ENCODE measurements at regions not wholly inside any gene's neighbourhood (a gene's known extent, or its start where the extent isn't known, plus 50 kb on each side); places are given as distances from the start of the nearest gene placed in this dataset.

DNA sequence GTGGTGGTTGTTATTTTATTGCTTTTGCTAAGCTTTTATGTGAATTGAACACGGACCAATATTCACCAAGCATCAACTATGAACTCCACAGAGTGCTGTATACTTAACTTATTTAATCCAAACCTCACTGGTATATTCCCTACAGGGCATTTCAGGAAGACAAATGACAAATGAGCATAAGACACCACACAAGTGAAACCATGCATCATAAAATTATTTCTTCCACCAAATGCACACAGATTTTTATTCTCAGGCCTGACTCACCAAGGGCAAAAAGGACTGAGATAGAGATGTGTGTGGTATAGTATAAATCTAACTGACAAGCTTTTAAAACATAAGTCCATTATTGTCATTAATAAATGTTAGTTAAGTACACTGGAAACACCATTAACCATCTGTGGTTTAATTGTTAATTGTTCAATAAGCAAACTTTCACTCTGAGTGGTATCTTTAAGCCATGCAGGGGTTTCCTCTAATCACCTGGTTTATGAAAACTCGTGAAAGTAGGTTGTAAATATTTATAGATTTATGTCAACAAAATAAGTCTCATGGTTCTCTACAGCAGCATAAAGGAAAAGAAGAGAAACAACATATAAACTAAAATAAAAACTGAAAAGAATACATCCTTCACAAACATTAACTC is 77.6 kb upstream of the CRIM1 start:
- H3K4me1 Mint-ChIP-seq = 0 out of 2 replicates have a peak, but pooled peaks cover 2% of the 10 kb centered on the region
- H3K9me3 Mint-ChIP-seq = peaks cover 78% of the 10 kb centered on the region; the same call in 1 of the 2 replicates
- no peak overlapping the region for H3K4me3 Mint-ChIP-seq
- TF ChIP-seq MYBL2 (CRISPR knock-in tag; IDR thresholded peaks at IDR 0.05) (no peak), ZNF416 (CRISPR knock-in tag; IDR thresholded peaks at IDR 0.05) (no peak), OVOL2 (CRISPR knock-in tag; IDR thresholded peaks at IDR 0.05; ENCODE audit: borderline replicate concordance) (no peak), EMX1 (CRISPR knock-in tag; IDR thresholded peaks at IDR 0.05) (no peak), ETV6 (CRISPR knock-in tag; IDR thresholded peaks at IDR 0.05) (no peak), ZNF425 (CRISPR knock-in tag; conservative IDR thresholded peaks at IDR 0.05) (no peak), TEAD4 (CRISPR knock-in tag; IDR thresholded peaks at IDR 0.05) (no peak), ELF4 (CRISPR knock-in tag; IDR thresholded peaks at IDR 0.05; ENCODE audit: low read depth) (no peak), MAX (CRISPR knock-in tag; IDR thresholded peaks at IDR 0.05) (no peak), ZNF317 (CRISPR knock-in tag; IDR thresholded peaks at IDR 0.05; ENCODE audit: borderline replicate concordance, low read depth) (no peak), E2F1 (CRISPR knock-in tag; IDR thresholded peaks at IDR 0.05) (no peak), E2F4 (CRISPR knock-in tag; IDR thresholded peaks at IDR 0.05; ENCODE audit: borderline replicate concordance, low read depth) (no peak), MXD4 (CRISPR knock-in tag; IDR thresholded peaks at IDR 0.05; ENCODE audit: borderline replicate concordance) (no peak), TP53 (CRISPR knock-in tag; IDR thresholded peaks at IDR 0.05) (no peak), HMGA2 (CRISPR knock-in tag; IDR thresholded peaks at IDR 0.05) (no peak), ESRRA (CRISPR knock-in tag; IDR thresholded peaks at IDR 0.05; ENCODE audit: borderline replicate concordance) (no peak)
- TF ChIP-seq, protein P1, sequence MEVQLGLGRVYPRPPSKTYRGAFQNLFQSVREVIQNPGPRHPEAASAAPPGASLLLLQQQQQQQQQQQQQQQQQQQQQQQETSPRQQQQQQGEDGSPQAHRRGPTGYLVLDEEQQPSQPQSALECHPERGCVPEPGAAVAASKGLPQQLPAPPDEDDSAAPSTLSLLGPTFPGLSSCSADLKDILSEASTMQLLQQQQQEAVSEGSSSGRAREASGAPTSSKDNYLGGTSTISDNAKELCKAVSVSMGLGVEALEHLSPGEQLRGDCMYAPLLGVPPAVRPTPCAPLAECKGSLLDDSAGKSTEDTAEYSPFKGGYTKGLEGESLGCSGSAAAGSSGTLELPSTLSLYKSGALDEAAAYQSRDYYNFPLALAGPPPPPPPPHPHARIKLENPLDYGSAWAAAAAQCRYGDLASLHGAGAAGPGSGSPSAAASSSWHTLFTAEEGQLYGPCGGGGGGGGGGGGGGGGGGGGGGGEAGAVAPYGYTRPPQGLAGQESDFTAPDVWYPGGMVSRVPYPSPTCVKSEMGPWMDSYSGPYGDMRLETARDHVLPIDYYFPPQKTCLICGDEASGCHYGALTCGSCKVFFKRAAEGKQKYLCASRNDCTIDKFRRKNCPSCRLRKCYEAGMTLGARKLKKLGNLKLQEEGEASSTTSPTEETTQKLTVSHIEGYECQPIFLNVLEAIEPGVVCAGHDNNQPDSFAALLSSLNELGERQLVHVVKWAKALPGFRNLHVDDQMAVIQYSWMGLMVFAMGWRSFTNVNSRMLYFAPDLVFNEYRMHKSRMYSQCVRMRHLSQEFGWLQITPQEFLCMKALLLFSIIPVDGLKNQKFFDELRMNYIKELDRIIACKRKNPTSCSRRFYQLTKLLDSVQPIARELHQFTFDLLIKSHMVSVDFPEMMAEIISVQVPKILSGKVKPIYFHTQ (CRISPR knock-in tag; IDR thresholded peaks at IDR 0.05) = no peak
- H3K36me3 Mint-ChIP-seq = peaks cover 10% of the 10 kb centered on the region
- no peak for ATAC-seq
- ChIA-PET CTCF (no interaction called here), POLR2A (no interaction called here)
- no peak overlapping the region for H3K27ac Mint-ChIP-seq
- peaks cover 16% of the 10 kb centered on the region; the same call in 1 of the 2 replicates for H3K27me3 Mint-ChIP-seq (ENCODE audit: low read depth)
- DNase-seq (ENCODE audit: low spot score) = no peak

DNA sequence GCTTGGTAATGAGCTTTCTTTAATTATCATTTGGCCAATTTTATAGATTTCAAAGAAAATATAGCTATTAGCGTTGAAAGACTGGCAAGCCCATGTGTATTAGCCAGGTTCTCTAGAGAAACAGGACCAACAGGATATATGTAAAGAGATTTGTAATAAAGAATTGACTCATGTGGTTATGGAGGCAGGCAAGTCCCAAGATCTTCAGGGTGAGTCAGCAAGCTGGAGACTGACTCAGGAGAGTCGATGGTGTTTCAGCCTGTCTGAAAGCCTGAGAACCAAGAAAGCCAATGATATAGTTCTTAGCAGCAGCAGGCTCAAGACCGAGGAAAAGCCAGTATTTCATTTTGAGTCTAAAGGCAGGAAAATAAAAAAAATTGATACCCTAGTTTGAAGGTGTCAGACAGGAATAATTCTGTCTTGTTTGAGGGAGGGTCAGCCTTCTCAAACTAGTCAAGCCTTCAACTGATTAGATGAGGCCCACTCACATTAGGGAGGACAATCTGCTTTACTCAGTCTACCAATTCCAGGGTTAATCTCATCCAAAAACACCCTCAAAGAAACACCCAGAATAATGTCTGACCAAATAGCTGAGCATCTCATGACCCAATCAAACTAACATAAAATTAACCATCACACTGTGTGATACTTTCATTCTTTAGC is 78.3 kb upstream of the CRIM1 start:
- Mint-ChIP-seq H3K4me3 (no peak overlapping the region), H3K27me3 (ENCODE audit: low read depth) (peaks cover 16% of the 10 kb centered on the region; the same call in 1 of the 2 replicates), H3K9me3 (peaks cover 71% of the 10 kb centered on the region; the same call in 1 of the 2 replicates), H3K4me1 (peaks cover 8% of the 10 kb centered on the region), H3K36me3 (peaks cover 10% of the 10 kb centered on the region), H3K27ac (no peak overlapping the region)
- DNase-seq (ENCODE audit: low spot score) = no peak
- POLR2A ChIA-PET = no interaction called here
- ATAC-seq = no peak
- CTCF ChIA-PET = no interaction called here
- TF ChIP-seq FOXK1 (CRISPR knock-in tag; IDR thresholded peaks at IDR 0.05) (no peak), ELF4 (CRISPR knock-in tag; IDR thresholded peaks at IDR 0.05; ENCODE audit: low read depth) (no peak), NR3C1 (CRISPR knock-in tag; conservative IDR thresholded peaks at IDR 0.05; ENCODE audit: low read depth) (no peak), NFATC4 (CRISPR knock-in tag; IDR thresholded peaks at IDR 0.05) (no peak), JAZF1 (CRISPR knock-in tag; IDR thresholded peaks at IDR 0.05) (no peak)
- TF ChIP-seq, protein P2, sequence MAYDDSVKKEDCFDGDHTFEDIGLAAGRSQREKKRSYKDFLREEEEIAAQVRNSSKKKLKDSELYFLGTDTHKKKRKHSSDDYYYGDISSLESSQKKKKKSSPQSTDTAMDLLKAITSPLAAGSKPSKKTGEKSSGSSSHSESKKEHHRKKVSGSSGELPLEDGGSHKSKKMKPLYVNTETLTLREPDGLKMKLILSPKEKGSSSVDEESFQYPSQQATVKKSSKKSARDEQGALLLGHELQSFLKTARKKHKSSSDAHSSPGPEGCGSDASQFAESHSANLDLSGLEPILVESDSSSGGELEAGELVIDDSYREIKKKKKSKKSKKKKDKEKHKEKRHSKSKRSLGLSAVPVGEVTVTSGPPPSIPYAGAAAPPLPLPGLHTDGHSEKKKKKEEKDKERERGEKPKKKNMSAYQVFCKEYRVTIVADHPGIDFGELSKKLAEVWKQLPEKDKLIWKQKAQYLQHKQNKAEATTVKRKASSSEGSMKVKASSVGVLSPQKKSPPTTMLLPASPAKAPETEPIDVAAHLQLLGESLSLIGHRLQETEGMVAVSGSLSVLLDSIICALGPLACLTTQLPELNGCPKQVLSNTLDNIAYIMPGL (CRISPR knock-in tag; IDR thresholded peaks at IDR 0.05) = no peak
- TF ChIP-seq, protein P3, sequence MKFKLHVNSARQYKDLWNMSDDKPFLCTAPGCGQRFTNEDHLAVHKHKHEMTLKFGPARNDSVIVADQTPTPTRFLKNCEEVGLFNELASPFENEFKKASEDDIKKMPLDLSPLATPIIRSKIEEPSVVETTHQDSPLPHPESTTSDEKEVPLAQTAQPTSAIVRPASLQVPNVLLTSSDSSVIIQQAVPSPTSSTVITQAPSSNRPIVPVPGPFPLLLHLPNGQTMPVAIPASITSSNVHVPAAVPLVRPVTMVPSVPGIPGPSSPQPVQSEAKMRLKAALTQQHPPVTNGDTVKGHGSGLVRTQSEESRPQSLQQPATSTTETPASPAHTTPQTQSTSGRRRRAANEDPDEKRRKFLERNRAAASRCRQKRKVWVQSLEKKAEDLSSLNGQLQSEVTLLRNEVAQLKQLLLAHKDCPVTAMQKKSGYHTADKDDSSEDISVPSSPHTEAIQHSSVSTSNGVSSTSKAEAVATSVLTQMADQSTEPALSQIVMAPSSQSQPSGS (CRISPR knock-in tag; IDR thresholded peaks at IDR 0.05; ENCODE audit: borderline replicate concordance, low read depth) = no peak

Measured in WTC11 (cell line).